Fibroblast of lung (primary cell): ENCODE measurements at regions not wholly inside any gene's neighbourhood (a gene's known extent, or its start where the extent isn't known, plus 50 kb on each side); places are given as distances from the start of the nearest gene placed in this dataset.

Experiments used
- DNase-seq, 2 donors: peaks; one replicate each; pipeline versions ENCODE4 v3.0.0 to v3.0.0-alpha.2; 2010; ENCODE audit warnings: low read depth in 2 of 2
- H2AFZ ChIP-seq: 2 replicates; pipeline ENCODE4 v1.5.1; 2012; ENCODE audit warnings: low read length, control low read depth, inconsistent platforms
- H3K27ac ChIP-seq: 2 replicates; pipeline ENCODE4 v1.5.1; 2011; ENCODE audit warnings: low read length, control low read depth; ENCODE audit not compliant: insufficient read depth
- H3K27me3 ChIP-seq: 2 replicates; pipeline ENCODE4 v1.5.1; 2011; ENCODE audit warnings: mild to moderate bottlenecking, low read length; ENCODE audit not compliant: control insufficient read depth, insufficient read depth
- H3K36me3 ChIP-seq: 2 replicates; pipeline ENCODE4 v1.5.1; 2011; ENCODE audit warnings: low read length; ENCODE audit not compliant: control insufficient read depth, insufficient read depth
- H3K4me1 ChIP-seq: 2 replicates; pipeline ENCODE4 v1.5.1; 2011; ENCODE audit warnings: low read length; ENCODE audit not compliant: control insufficient read depth, insufficient read depth; ENCODE audit errors: extremely low read depth
- H3K4me2 ChIP-seq: 2 replicates; pipeline ENCODE4 v1.5.1; 2011; ENCODE audit warnings: low read length, control low read depth; ENCODE audit not compliant: insufficient read depth; ENCODE audit errors: extremely low read depth
- H3K4me3 ChIP-seq, 4 experiments: fragments of 200-600 bp in 1 of 4; sonication (generic) in 1 of 4; replicated peaks in 1 of 4; 2 replicates each; pipeline ENCODE4 v1.5.1; 2011 to 2016; ENCODE audit warnings: low read length in 4 of 4, low read depth in 3 of 4, mild to moderate bottlenecking in 3 of 4, control low read depth in 2 of 4, inconsistent platforms in 1 of 4, mixed read lengths in 1 of 4; ENCODE audit not compliant: insufficient read depth in 1 of 4; ENCODE audit errors: control extremely low read depth in 1 of 4
- H3K79me2 ChIP-seq: 2 replicates; pipeline ENCODE4 v1.5.1; 2012; ENCODE audit warnings: mild to moderate bottlenecking, low read length, inconsistent platforms; ENCODE audit not compliant: control insufficient read depth, insufficient read depth
- H3K9ac ChIP-seq: 2 replicates; pipeline ENCODE4 v1.5.1; 2011; ENCODE audit warnings: mild to moderate bottlenecking, low read length, control low read depth; ENCODE audit not compliant: insufficient read depth
- H3K9me3 ChIP-seq: 2 replicates; pipeline ENCODE4 v1.5.1; 2012; ENCODE audit warnings: low read depth, low read length; ENCODE audit not compliant: control insufficient read depth, insufficient read depth
- H4K20me1 ChIP-seq: 2 replicates; pipeline ENCODE4 v1.5.1; 2011; ENCODE audit warnings: low read length; ENCODE audit not compliant: control insufficient read depth, insufficient read depth; ENCODE audit errors: extremely low read depth
- EZH2 ChIP-seq: IDR thresholded peaks from 2 replicates; pipeline ENCODE4 v1.5.1; 2012; ENCODE audit warnings: low read length, control low read depth, mild to moderate bottlenecking; ENCODE audit errors: missing control alignments
- TF ChIP-seq, protein P1 (sequence below), 2 donors: IDR thresholded peaks in 1 of 2; conservative IDR thresholded peaks in 1 of 2; 1 replicate in 1 of 2; 2 replicates in 1 of 2; pipeline ENCODE4 v1.5.1; 2011 to 2012; ENCODE audit warnings: low read length in 2 of 2, control low read depth in 1 of 2, inconsistent platforms in 1 of 2, low read depth in 1 of 2, mild to moderate bottlenecking in 1 of 2

DNA sequence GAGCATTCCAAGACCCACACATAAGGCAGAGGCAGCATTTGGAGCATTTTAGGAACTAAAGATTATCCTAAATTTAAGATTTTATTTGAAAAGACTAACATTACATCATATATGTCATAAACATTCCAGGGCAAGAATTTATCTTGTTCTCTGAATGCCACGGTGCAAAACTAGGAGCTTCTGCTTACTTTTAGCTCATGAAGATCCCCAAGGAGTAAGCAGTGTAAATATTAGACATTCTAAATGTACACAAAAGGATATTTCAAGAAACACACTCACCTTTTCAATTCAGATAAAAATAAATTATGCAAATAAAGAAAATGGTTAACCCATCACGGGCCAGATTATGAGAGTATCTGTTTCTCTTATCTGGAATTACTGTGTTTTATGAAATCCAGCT lies 101.7 kb upstream of the ETAA1 start:
- Histone ChIP-seq H3K36me3 (no peaks in the 10 kb centered on the region), H3K9ac (no peak overlapping the region), H3K4me2 (no peak overlapping the region), H3K27ac (no peak overlapping the region), H3K4me3 (no peak overlapping the region), H3K79me2 (no peaks in the 10 kb centered on the region), H2AFZ (no peak overlapping the region), H3K4me1 (peaks cover 6% of the 10 kb centered on the region), H3K27me3 (no peaks in the 10 kb centered on the region), H3K9me3 (no peaks in the 10 kb centered on the region), H4K20me1 (no peaks in the 10 kb centered on the region)
- DNase-seq = no peak
- TF ChIP-seq, protein P1, sequence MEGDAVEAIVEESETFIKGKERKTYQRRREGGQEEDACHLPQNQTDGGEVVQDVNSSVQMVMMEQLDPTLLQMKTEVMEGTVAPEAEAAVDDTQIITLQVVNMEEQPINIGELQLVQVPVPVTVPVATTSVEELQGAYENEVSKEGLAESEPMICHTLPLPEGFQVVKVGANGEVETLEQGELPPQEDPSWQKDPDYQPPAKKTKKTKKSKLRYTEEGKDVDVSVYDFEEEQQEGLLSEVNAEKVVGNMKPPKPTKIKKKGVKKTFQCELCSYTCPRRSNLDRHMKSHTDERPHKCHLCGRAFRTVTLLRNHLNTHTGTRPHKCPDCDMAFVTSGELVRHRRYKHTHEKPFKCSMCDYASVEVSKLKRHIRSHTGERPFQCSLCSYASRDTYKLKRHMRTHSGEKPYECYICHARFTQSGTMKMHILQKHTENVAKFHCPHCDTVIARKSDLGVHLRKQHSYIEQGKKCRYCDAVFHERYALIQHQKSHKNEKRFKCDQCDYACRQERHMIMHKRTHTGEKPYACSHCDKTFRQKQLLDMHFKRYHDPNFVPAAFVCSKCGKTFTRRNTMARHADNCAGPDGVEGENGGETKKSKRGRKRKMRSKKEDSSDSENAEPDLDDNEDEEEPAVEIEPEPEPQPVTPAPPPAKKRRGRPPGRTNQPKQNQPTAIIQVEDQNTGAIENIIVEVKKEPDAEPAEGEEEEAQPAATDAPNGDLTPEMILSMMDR (conservative IDR thresholded peaks at IDR 0.05 in 1 of 2, IDR thresholded peaks at IDR 0.05 in 1 of 2; ENCODE audit: low read depth in 1 of 2, low read length in 2 of 2) = no peak
- TF ChIP-seq EZH2 = no peak

DNA sequence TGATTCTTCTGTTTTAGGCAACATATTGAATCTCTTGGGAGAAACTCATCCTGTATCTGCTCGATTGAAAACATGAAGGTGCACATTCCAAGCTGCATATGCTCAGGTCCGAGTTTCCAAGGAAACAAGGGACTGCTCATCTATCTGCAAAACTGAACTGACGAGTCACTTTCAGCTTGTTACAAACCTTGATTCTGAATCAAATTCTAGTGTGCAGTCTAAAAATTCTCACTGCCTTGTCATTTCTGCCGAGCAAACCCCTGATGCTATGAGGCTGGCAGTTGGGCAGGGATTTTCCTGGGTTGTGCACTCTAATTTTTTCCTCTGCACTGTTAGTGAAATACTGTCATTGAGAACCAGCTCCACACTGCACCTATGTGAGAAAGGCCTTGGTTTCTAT lies 101.3 kb upstream of the ETAA1 start:
- Histone ChIP-seq H4K20me1 (no peaks in the 10 kb centered on the region), H3K4me3 (no peak overlapping the region), H3K79me2 (no peaks in the 10 kb centered on the region), H3K9ac (no peak overlapping the region), H3K4me2 (no peak overlapping the region), H3K9me3 (no peaks in the 10 kb centered on the region), H2AFZ (no peak overlapping the region), H3K36me3 (no peaks in the 10 kb centered on the region), H3K4me1 (peaks cover 3% of the 10 kb centered on the region), H3K27me3 (no peaks in the 10 kb centered on the region), H3K27ac (no peak overlapping the region)
- DNase-seq = peak in 1 of 2 donors; percentile 30
- no peak for TF ChIP-seq EZH2
- TF ChIP-seq, protein P1 (conservative IDR thresholded peaks at IDR 0.05 in 1 of 2, IDR thresholded peaks at IDR 0.05 in 1 of 2; ENCODE audit: low read depth in 1 of 2, low read length in 2 of 2) = no peak

DNA sequence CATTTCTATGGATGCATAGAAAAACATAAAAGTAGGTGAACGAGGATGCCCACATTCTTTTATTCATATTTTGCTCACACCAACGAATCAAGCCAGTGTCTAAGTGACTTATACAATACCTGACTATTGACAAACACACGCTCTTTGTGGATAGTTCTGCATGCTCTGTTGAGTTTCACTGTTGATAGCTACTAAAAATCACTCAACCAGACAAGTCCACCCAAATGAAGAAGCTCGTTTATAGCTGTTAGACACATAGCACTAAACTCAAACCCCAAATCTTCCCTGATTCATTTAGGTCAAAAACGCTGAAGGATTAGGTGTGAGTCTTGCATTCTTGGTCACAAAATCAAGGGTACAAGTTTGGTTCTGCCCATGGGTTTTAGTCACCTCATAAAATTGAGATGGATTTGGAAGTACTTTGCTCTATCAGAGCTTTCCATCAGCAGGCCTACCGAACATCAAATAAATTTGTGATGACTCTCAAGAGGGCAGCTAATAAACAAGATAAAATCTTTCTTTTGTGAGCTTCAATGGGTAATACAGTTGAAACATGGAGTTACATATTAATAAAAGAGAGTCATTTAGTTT lies 92.7 kb upstream of the ETAA1 start:
- Histone ChIP-seq H4K20me1 (no peaks in the 10 kb centered on the region), H3K9ac (no peak overlapping the region), H3K9me3 (no peaks in the 10 kb centered on the region), H3K4me1 (no peaks in the 10 kb centered on the region), H3K4me3 (no peak overlapping the region), H3K36me3 (no peaks in the 10 kb centered on the region), H3K79me2 (no peaks in the 10 kb centered on the region), H3K27ac (no peak overlapping the region), H2AFZ (no peak overlapping the region), H3K27me3 (no peaks in the 10 kb centered on the region), H3K4me2 (no peak overlapping the region)
- TF ChIP-seq, protein P1 (conservative IDR thresholded peaks at IDR 0.05 in 1 of 2, IDR thresholded peaks at IDR 0.05 in 1 of 2; ENCODE audit: low read depth in 1 of 2, low read length in 2 of 2) = no peak
- TF ChIP-seq EZH2 = no peak
- DNase-seq = no peak
